A549 (cell line): ENCODE measurements at regions not wholly inside any gene's neighbourhood (a gene's known extent, or its start where the extent isn't known, plus 50 kb on each side); places are given as distances from the start of the nearest gene placed in this dataset.
"Not testable (repeated sequence)": the region's sequence is repeated elsewhere in the genome, so short reads cannot be mapped to it uniquely, and the experiment has no call there.

Experiments used
- ATAC-seq, 2 experiments: fragments of 200-7000 bp in 1 of 2; fragments of >200 bp in 1 of 2; cut with Nextera tagmentation in 1 of 2; cut with Tn5 transposase in 1 of 2; 3 replicates each; pipeline versions ENCODE4 v1.8.0 to v1.9.1; 2018 to 2020; ENCODE audit warnings: mild to moderate bottlenecking in 1 of 2, moderate library complexity in 1 of 2
- CTCF ChIA-PET: fragments of 300-600 bp; sonication (Branson Sonifier 250); formaldehyde crosslinking; extraction: SDS; loops from one replicate; lab custom pipeline; 2021; ENCODE audit warnings: antibody characterized with exemption, inconsistent platforms; lab: Yijun Ruan, JAX
- POLR2A ChIA-PET: fragments of 350-600 bp; formaldehyde crosslinking; extraction: SDS; loops from one replicate; lab custom pipeline; 2021; ENCODE audit warnings: antibody characterized with exemption, inconsistent platforms; lab: Yijun Ruan, JAX
- DNase-seq, 2 experiments: peaks; one replicate each; pipeline versions ENCODE4 v3.0.0 to v3.0.0-alpha.2; 2011 to 2016; ENCODE audit warnings: low read depth in 1 of 2, low spot score in 1 of 2
- FAIRE-seq: peaks from 2 replicates; lab custom pipeline; 2011; peaks lifted over from hg19 to GRCh38; lab: Jason Lieb, UNC
- H3K27ac ChIP-seq, 2 experiments: fragments of >200 bp; sonication (Bioruptor Twin); formaldehyde crosslinking; 3 replicates each; pipeline ENCODE4 v1.5.1; 2016 to 2017
- H3K4me1 ChIP-seq: fragments of >200 bp; sonication (Bioruptor Twin); formaldehyde crosslinking; 3 replicates; pipeline ENCODE4 v1.6.1; 2016
- H3K4me2 ChIP-seq: fragments of >200 bp; sonication (Bioruptor Twin); formaldehyde crosslinking; 3 replicates; pipeline ENCODE4 v1.6.1; 2016
- H3K4me3 ChIP-seq: fragments of >200 bp; sonication (Bioruptor Twin); formaldehyde crosslinking; 3 replicates; pipeline ENCODE4 v1.5.1; 2016
- H3K9me3 ChIP-seq: fragments of >200 bp; sonication (Bioruptor Twin); formaldehyde crosslinking; 3 replicates; pipeline ENCODE4 v1.6.1; 2016
- BHLHE40 ChIP-seq: IDR thresholded peaks from 2 replicates; pipeline ENCODE4 v1.6.1; 2012; ENCODE audit warnings: low read depth, low read length, inconsistent platforms
- CBX2 ChIP-seq: fragments of 200-600 bp; sonication (generic); IDR thresholded peaks from 2 replicates; pipeline ENCODE4 v1.6.1; 2016; ENCODE audit warnings: low read depth, mild to moderate bottlenecking, borderline replicate concordance
- CBX8 ChIP-seq: fragments of 200-600 bp; sonication (generic); IDR thresholded peaks from 2 replicates; pipeline ENCODE4 v1.6.1; 2016
- CHD2 ChIP-seq: fragments of 150-350 bp; IDR thresholded peaks from 2 replicates; pipeline ENCODE4 v1.6.1; 2014; ENCODE audit warnings: low read length; ENCODE audit not compliant: partially characterized antibody
- CHD4 ChIP-seq: fragments of 200-600 bp; sonication (generic); IDR thresholded peaks from 2 replicates; pipeline ENCODE4 v1.6.1; 2016; ENCODE audit warnings: antibody characterized with exemption, mild to moderate bottlenecking, borderline replicate concordance
- ESRRA ChIP-seq: fragments of 150-350 bp; IDR thresholded peaks from 2 replicates; pipeline ENCODE4 v1.6.1; 2014; ENCODE audit warnings: mild to moderate bottlenecking, low read length, borderline replicate concordance
- FOSB ChIP-seq: fragments of 250-450 bp; sonication (Bioruptor Pico); IDR thresholded peaks from 2 replicates; pipeline ENCODE4 v1.5.0; 2020; ENCODE audit warnings: mild to moderate bottlenecking, moderate library complexity
- FOSL2 ChIP-seq, 2 experiments: fragments of 450-650 bp in 1 of 2; fragments of >200 bp in 1 of 2; sonication (Bioruptor Twin) in 1 of 2; formaldehyde crosslinking; IDR thresholded peaks; 2 replicates each; pipeline versions ENCODE4 v1.5.0 to v1.6.1; 2016 to 2020; ENCODE audit warnings: mild to moderate bottlenecking in 1 of 2, moderate library complexity in 1 of 2
- GATA3 ChIP-seq: IDR thresholded peaks from 2 replicates; pipeline ENCODE4 v1.6.1; 2012; ENCODE audit warnings: borderline replicate concordance
- HOXA7 ChIP-seq: fragments of 250-450 bp; sonication (Bioruptor Pico); IDR thresholded peaks from 2 replicates; pipeline ENCODE4 v1.5.0; 2020; ENCODE audit warnings: mild to moderate bottlenecking, moderate library complexity
- JUN ChIP-seq, 2 experiments: fragments of >200 bp; sonication (Bioruptor Twin); formaldehyde crosslinking; IDR thresholded peaks; 2 replicates in 1 of 2; 3 replicates in 1 of 2; pipeline ENCODE4 v1.6.1; 2016 to 2017
- JUNB ChIP-seq: fragments of >200 bp; sonication (Bioruptor Twin); formaldehyde crosslinking; IDR thresholded peaks from 2 replicates; pipeline ENCODE4 v1.6.1; 2016
- MAX ChIP-seq: IDR thresholded peaks from 2 replicates; pipeline ENCODE4 v1.6.1; 2012
- MYC ChIP-seq: IDR thresholded peaks from 2 replicates; pipeline ENCODE4 v1.6.1; 2012; ENCODE audit warnings: mild to moderate bottlenecking, inconsistent platforms, low read length, improper control_type of control experiment, borderline replicate concordance
- NPAS2 ChIP-seq: fragments of 250-450 bp; sonication (Bioruptor Pico); IDR thresholded peaks from 2 replicates; pipeline ENCODE4 v1.8.0; 2022; ENCODE audit warnings: mild to moderate bottlenecking, moderate library complexity, borderline replicate concordance
- NR3C1 ChIP-seq: fragments of >200 bp; sonication (Bioruptor Twin); formaldehyde crosslinking; IDR thresholded peaks from 3 replicates; pipeline ENCODE4 v1.6.1; 2017
- POLR2A ChIP-seq: IDR thresholded peaks from 2 replicates; pipeline ENCODE4 v1.6.1; 2012; ENCODE audit warnings: mild to moderate bottlenecking, low read length
- POLR2AphosphoS2 ChIP-seq: conservative IDR thresholded peaks from 2 replicates; pipeline ENCODE4 v1.6.1; 2012; ENCODE audit warnings: low read length, improper control_type of control experiment, inconsistent platforms
- RAD21 ChIP-seq, 2 experiments: fragments of >200 bp in 1 of 2; sonication (Bioruptor Twin) in 1 of 2; formaldehyde crosslinking in 1 of 2; IDR thresholded peaks in 1 of 2; conservative IDR thresholded peaks in 1 of 2; 2 replicates in 1 of 2; 3 replicates in 1 of 2; pipeline ENCODE4 v1.6.1; 2012 to 2018; ENCODE audit warnings: inconsistent platforms in 1 of 2
- RARB ChIP-seq: fragments of 250-450 bp; sonication (Bioruptor Pico); IDR thresholded peaks from 2 replicates; pipeline ENCODE4 v1.8.0; 2021; ENCODE audit warnings: mild to moderate bottlenecking, moderate library complexity
- RCOR1 ChIP-seq: fragments of 150-350 bp; IDR thresholded peaks from 2 replicates; pipeline ENCODE4 v1.6.1; 2014; ENCODE audit warnings: antibody characterized with exemption, low read length, low read depth
- REST ChIP-seq: fragments of 200-600 bp; sonication (generic); IDR thresholded peaks from 2 replicates; pipeline ENCODE4 v1.6.1; 2016; ENCODE audit warnings: antibody characterized with exemption, mild to moderate bottlenecking, moderate library complexity
- RFX5 ChIP-seq: fragments of 450-650 bp; IDR thresholded peaks from 2 replicates; pipeline ENCODE4 v1.7.1; 2014; ENCODE audit warnings: antibody characterized with exemption, mild to moderate bottlenecking, moderate library complexity
- RNF2 ChIP-seq: fragments of 200-600 bp; sonication (generic); IDR thresholded peaks from 2 replicates; pipeline ENCODE4 v1.6.1; 2016; ENCODE audit warnings: low read depth, mild to moderate bottlenecking, antibody characterized with exemption, moderate library complexity, borderline replicate concordance
- SMC3 ChIP-seq: fragments of >200 bp; sonication (Bioruptor Twin); formaldehyde crosslinking; IDR thresholded peaks from 3 replicates; pipeline ENCODE4 v1.6.1; 2018; ENCODE audit warnings: inconsistent platforms
- TP53 ChIP-seq: fragments of 250-450 bp; sonication (Bioruptor Pico); IDR thresholded peaks from 2 replicates; pipeline ENCODE4 v1.5.0; 2021; ENCODE audit warnings: mild to moderate bottlenecking, moderate library complexity
- WGBS: methylation state at CpG from one replicate; pipeline ENCODE4 v1.1.6; 2017; ENCODE audit errors: missing lambda C conversion rate; 5-methylcytosine and 5-hydroxymethylcytosine counted together

- no peaks in the 10 kb centered on the region for H3K4me1 ChIP-seq
- no peaks in the 10 kb centered on the region for H3K9me3 ChIP-seq
- TF ChIP-seq CBX8 (no peak), HOXA7 (CRISPR knock-in tag) (no peak), CHD2 (no peak), MYC (no peak), JUN (IDR thresholded peaks at IDR 0.05) (no peak), NR3C1 (no peak), NPAS2 (CRISPR knock-in tag) (no peak), MAX (no peak), CBX2 (no peak), SMC3 (no peak)
- TF ChIP-seq, all 56 proteins: peak for 0
- POLR2A ChIA-PET: no interaction called here
- no peak overlapping the region for H3K4me3 ChIP-seq
- DNase-seq (no peak), FAIRE-seq (no peak), ATAC-seq (no peak)
- CTCF ChIA-PET: no interaction called here
- no peak overlapping the region for H3K4me2 ChIP-seq
- WGBS: 9% methylated on average over 3 of the region's 3 CpGs
- no peak overlapping the region for H3K27ac ChIP-seq
Observed at GRCh38 chrX:77070202-77070918, 376.8 kb upstream of the FGF16 start.

- no peak overlapping the region for H3K27ac ChIP-seq
- POLR2A ChIA-PET: no interaction called here
- H3K4me3 ChIP-seq: no peak overlapping the region
- H3K4me1 ChIP-seq: no peaks in the 10 kb centered on the region
- no peak for ATAC-seq
- no peak for DNase-seq
- CTCF ChIA-PET: no interaction called here
- TF ChIP-seq HOXA7 (CRISPR knock-in tag): no peak
- TF ChIP-seq BHLHE40: no peak
- TF ChIP-seq GATA3: no peak
- TF ChIP-seq RCOR1: no peak
- TF ChIP-seq RFX5: no peak
- no peak for TF ChIP-seq FOSB (CRISPR knock-in tag)
- no peak for TF ChIP-seq RAD21 (conservative IDR thresholded peaks at IDR 0.05 in 1 of 2, IDR thresholded peaks at IDR 0.05 in 1 of 2)
- no peak for TF ChIP-seq ESRRA
- TF ChIP-seq RNF2: no peak
- TF ChIP-seq REST: no peak
- TF ChIP-seq TP53 (CRISPR knock-in tag): no peak
- no peak for TF ChIP-seq CHD4
- TF ChIP-seq POLR2A: no peak
- no peak for TF ChIP-seq FOSL2 (IDR thresholded peaks at IDR 0.05)
- TF ChIP-seq FOSL2 (CRISPR knock-in tag; IDR thresholded peaks at IDR 0.05): no peak
- no peak for TF ChIP-seq RARB (CRISPR knock-in tag)
- no peak for TF ChIP-seq POLR2AphosphoS2
- no peak for TF ChIP-seq JUNB
- no peak overlapping the region for H3K4me2 ChIP-seq
- 10% methylated on average over 1 of the region's 2 CpGs for WGBS
- FAIRE-seq: no peak
- no peaks in the 10 kb centered on the region for H3K9me3 ChIP-seq
Observed at GRCh38 chrX:77076896-77077295, 370.3 kb upstream of the FGF16 start.

GRCh38 chrX:77081237-77081636, 366.0 kb upstream of the FGF16 start:
- POLR2A ChIA-PET, DNase-seq, CTCF ChIA-PET, FAIRE-seq, H3K27ac ChIP-seq, H3K9me3 ChIP-seq, H3K4me2 ChIP-seq, ATAC-seq, H3K4me3 ChIP-seq, H3K4me1 ChIP-seq: not testable (repeated sequence)
- 12% methylated on average over 3 of the region's 3 CpGs for WGBS
